IMR-90 (cell line): ENCODE measurements at regions not wholly inside any gene's neighbourhood (a gene's known extent, or its start where the extent isn't known, plus 50 kb on each side); places are given as distances from the start of the nearest gene placed in this dataset.

Source experiments
- ATAC-seq: fragments of 200-7000 bp; cut with Tn5 transposase; 2 replicates; pipeline ENCODE4 v1.9.1; 2020; ENCODE audit warnings: low read depth, mild to moderate bottlenecking, moderate library complexity
- BruUV-seq: library from RNA; stranded (reverse); fragments of 400-500 nt; replicated peaks from 2 replicates; lab custom pipeline; 2021; lab: Mats Ljungman, UMichigan
- CTCF ChIA-PET: fragments of 300-600 bp; formaldehyde crosslinking; extraction: SDS; loops from one replicate; lab custom pipeline; 2021; ENCODE audit warnings: antibody characterized with exemption; lab: Yijun Ruan, JAX
- POLR2A ChIA-PET: fragments of 300-600 bp; sonication (Branson Sonifier 250); formaldehyde crosslinking; loops from one replicate; lab custom pipeline; 2022; ENCODE audit warnings: antibody characterized with exemption; ENCODE audit not compliant: unreplicated experiment; lab: Charles Lee
- DNase-seq: peaks from one replicate; pipeline ENCODE4 v3.0.0; 2013
- H2AFZ ChIP-seq: replicated peaks from 2 replicates; pipeline ENCODE3; 2013; ENCODE audit warnings: low read length, mild to moderate bottlenecking; ENCODE audit not compliant: poor library complexity
- H2AK5ac ChIP-seq: 2 replicates; pipeline ENCODE4 v1.6.1; 2013; ENCODE audit warnings: low read depth, low read length, inconsistent platforms
- H2AK9ac ChIP-seq: replicated peaks from 2 replicates; pipeline ENCODE3; 2013; ENCODE audit warnings: mild to moderate bottlenecking, low read depth, low read length, moderate library complexity; ENCODE audit not compliant: poor library complexity
- H2BK120ac ChIP-seq: 2 replicates; pipeline ENCODE4 v1.6.1; 2013; ENCODE audit warnings: low read depth, low read length, inconsistent platforms
- H2BK15ac ChIP-seq: 3 replicates; pipeline ENCODE4 v1.6.1; 2013; ENCODE audit warnings: low read depth, low read length, inconsistent platforms
- H2BK20ac ChIP-seq: 2 replicates; pipeline ENCODE4 v1.6.1; 2013; ENCODE audit warnings: low read depth, mild to moderate bottlenecking, inconsistent platforms, low read length, moderate library complexity
- H2BK5ac ChIP-seq: 2 replicates; pipeline ENCODE4 v1.6.1; 2013; ENCODE audit warnings: mild to moderate bottlenecking, low read depth, low read length, inconsistent platforms; ENCODE audit not compliant: poor library complexity, severe bottlenecking
- H3K14ac ChIP-seq: replicated peaks from 2 replicates; pipeline ENCODE4 v1.6.1; 2013; ENCODE audit warnings: low read depth, low read length, inconsistent platforms
- H3K18ac ChIP-seq: 2 replicates; pipeline ENCODE4 v1.6.1; 2013; ENCODE audit warnings: low read depth, low read length, control low read depth
- H3K23ac ChIP-seq: 2 replicates; pipeline ENCODE4 v1.6.1; 2013; ENCODE audit warnings: low read depth, low read length, inconsistent platforms
- H3K27ac ChIP-seq: 2 replicates; pipeline ENCODE4 v1.5.1; 2013; ENCODE audit warnings: mild to moderate bottlenecking, control low read depth, low read length; ENCODE audit not compliant: insufficient read depth
- H3K27me3 ChIP-seq: 2 replicates; pipeline ENCODE4 v1.6.1; 2013; ENCODE audit warnings: low read length; ENCODE audit not compliant: control insufficient read depth, insufficient read depth
- H3K36me3 ChIP-seq: 2 replicates; pipeline ENCODE4 v1.6.1; 2013; ENCODE audit warnings: low read length, mixed read lengths; ENCODE audit not compliant: control insufficient read depth, insufficient read depth
- H3K4ac ChIP-seq: 2 replicates; pipeline ENCODE4 v1.6.1; 2013; ENCODE audit warnings: low read depth, low read length, inconsistent platforms
- H3K4me1 ChIP-seq: 2 replicates; pipeline ENCODE4 v1.6.1; 2013; ENCODE audit warnings: low read length, mixed read lengths; ENCODE audit not compliant: control insufficient read depth, insufficient read depth
- H3K4me2 ChIP-seq: 2 replicates; pipeline ENCODE4 v1.6.1; 2013; ENCODE audit warnings: low read depth, mild to moderate bottlenecking, control low read depth, low read length, moderate library complexity
- H3K4me3 ChIP-seq: 2 replicates; pipeline ENCODE4 v1.5.1; 2013; ENCODE audit warnings: low read depth, mild to moderate bottlenecking, control low read depth, low read length, moderate library complexity; ENCODE audit not compliant: insufficient read depth
- H3K56ac ChIP-seq: 2 replicates; pipeline ENCODE4 v1.6.1; 2013; ENCODE audit warnings: low read length, inconsistent platforms; ENCODE audit not compliant: insufficient read depth; ENCODE audit errors: extremely low read depth
- H3K79me1 ChIP-seq, 2 experiments: 2 replicates each; pipeline ENCODE4 v1.6.1; 2013; ENCODE audit warnings: low read length in 2 of 2, inconsistent platforms in 1 of 2, low read depth in 1 of 2
- H3K9ac ChIP-seq: 2 replicates; pipeline ENCODE4 v1.6.1; 2013; ENCODE audit warnings: low read depth, low read length, control low read depth
- H3K9me1 ChIP-seq: 2 replicates; pipeline ENCODE4 v1.6.1; 2013; ENCODE audit warnings: low read length, inconsistent platforms; ENCODE audit not compliant: insufficient read depth
- H3K9me3 ChIP-seq: 2 replicates; pipeline ENCODE4 v1.6.1; 2013; ENCODE audit warnings: low read length; ENCODE audit not compliant: control insufficient read depth, insufficient read depth
- H4K20me1 ChIP-seq: 2 replicates; pipeline ENCODE4 v1.6.1; 2013; ENCODE audit warnings: low read length, inconsistent platforms; ENCODE audit not compliant: insufficient read depth
- H4K5ac ChIP-seq: 2 replicates; pipeline ENCODE4 v1.6.1; 2013; ENCODE audit warnings: mild to moderate bottlenecking, low read depth, low read length, control low read depth
- H4K8ac ChIP-seq, 2 experiments: 2 replicates each; pipeline ENCODE4 v1.6.1; 2013; ENCODE audit warnings: low read depth in 2 of 2, low read length in 2 of 2, control low read depth in 1 of 2, inconsistent platforms in 1 of 2
- H4K91ac ChIP-seq: 2 replicates; pipeline ENCODE4 v1.6.1; 2013; ENCODE audit warnings: low read depth, low read length, inconsistent platforms; ENCODE audit not compliant: insufficient read depth
- MAZ ChIP-seq: IDR thresholded peaks from 2 replicates; pipeline ENCODE4 v1.6.1; 2012; ENCODE audit warnings: low read depth, mild to moderate bottlenecking, low read length, improper control_type of control experiment, moderate library complexity, borderline replicate concordance
- NFE2L2 ChIP-seq: fragments of 150-350 bp; IDR thresholded peaks from 2 replicates; pipeline ENCODE4 v1.6.1; 2016; ENCODE audit warnings: low read depth, mild to moderate bottlenecking, low read length
- WGBS, 2 experiments: methylation state at CpG; one replicate each; pipeline versions ENCODE4 v1.1.5 to v1.1.7; 2013; ENCODE audit warnings: missing lambda C conversion rate in 2 of 2; ENCODE audit not compliant: insufficient read length in 1 of 2; ENCODE audit errors: extremely low coverage in 2 of 2; 5-methylcytosine and 5-hydroxymethylcytosine counted together
- dilution Hi-C: fragments of 300-500 bp; cut with HindIII; formaldehyde crosslinking; loops from one replicate; pipeline ENCODE4 v1.14.3; 2018; ENCODE audit warnings: low sequenced_read_pairs; ENCODE audit not compliant: unreplicated experiment
- in situ Hi-C: fragments of 300-500 bp; cut with MboI; formaldehyde crosslinking; loops from 3 replicates; pipeline ENCODE4 v1.14.3; 2019; ENCODE audit warnings: low sequenced_read_pairs, inconsistent platforms, mixed read lengths
- intact Hi-C: fragments of 100-400 bp; cut with micrococcal nuclease; formaldehyde crosslinking; loops from 2 replicates; pipeline ENCODE4 v1.10.0; 2022

- no peaks in the 10 kb centered on the region for H3K27me3 ChIP-seq
- H2BK5ac ChIP-seq: no peak overlapping the region
- DNase-seq: no peak
- H3K36me3 ChIP-seq: no peaks in the 10 kb centered on the region
- no peak overlapping the region for H3K18ac ChIP-seq
- H3K9ac ChIP-seq: no peak overlapping the region
- H4K5ac ChIP-seq: no peak overlapping the region
- H2BK120ac ChIP-seq: no peak overlapping the region
- no peaks in the 10 kb centered on the region for H3K79me1 ChIP-seq
- H4K91ac ChIP-seq: no peak overlapping the region
- no peak overlapping the region for H3K23ac ChIP-seq
- H3K27ac ChIP-seq: no peak overlapping the region
- no peak overlapping the region for H3K4me2 ChIP-seq
- H2BK15ac ChIP-seq: no peak overlapping the region
- no peaks in the 10 kb centered on the region for H4K20me1 ChIP-seq
- dilution Hi-C loops (no loop called here), intact Hi-C loops (loop anchor here (5.0 kb wide), 1 partner anchor 532 kb away; no protein-coding TSS in a partner anchor), in situ Hi-C loops (no loop called here)
- no CpG with 5 or more reads among the region's 4 CpGs for WGBS, 2 experiments
- peaks cover 10% of the 10 kb centered on the region for H3K9me3 ChIP-seq
- CTCF ChIA-PET: no interaction called here
- H4K8ac ChIP-seq: no peak overlapping the region
- no peak overlapping the region for H3K56ac ChIP-seq
- no peak overlapping the region for H3K4me3 ChIP-seq
- H3K9me1 ChIP-seq: no peaks in the 10 kb centered on the region
- ATAC-seq: no peak
- TF ChIP-seq NFE2L2 (no peak), MAZ (no peak)
- no peaks in the 10 kb centered on the region for H3K4me1 ChIP-seq
- POLR2A ChIA-PET: no interaction called here
- H3K4ac ChIP-seq: no peak overlapping the region
- H2BK20ac ChIP-seq: no peak overlapping the region
- no peak overlapping the region for H2AK5ac ChIP-seq
- H3K14ac ChIP-seq: no peak overlapping the region
- BruUV-seq: no TSS peak
- no peak overlapping the region for H2AFZ ChIP-seq
- H2AK9ac ChIP-seq: no peak overlapping the region
These were observed 394.6 kb downstream of the CBLN4 start for GRCh38 chr20:55610756-55611155.
